NCI-H748 (cell line): ENCODE measurements at regions not wholly inside any gene's neighbourhood (a gene's known extent, or its start where the extent isn't known, plus 50 kb on each side); places are given as distances from the start of the nearest gene placed in this dataset.

Source experiments
- DNase-seq: peaks from one replicate; lab custom pipeline; 2025; ENCODE audit not compliant: unreplicated experiment; lab: John Stamatoyannopoulos, UW

DNA sequence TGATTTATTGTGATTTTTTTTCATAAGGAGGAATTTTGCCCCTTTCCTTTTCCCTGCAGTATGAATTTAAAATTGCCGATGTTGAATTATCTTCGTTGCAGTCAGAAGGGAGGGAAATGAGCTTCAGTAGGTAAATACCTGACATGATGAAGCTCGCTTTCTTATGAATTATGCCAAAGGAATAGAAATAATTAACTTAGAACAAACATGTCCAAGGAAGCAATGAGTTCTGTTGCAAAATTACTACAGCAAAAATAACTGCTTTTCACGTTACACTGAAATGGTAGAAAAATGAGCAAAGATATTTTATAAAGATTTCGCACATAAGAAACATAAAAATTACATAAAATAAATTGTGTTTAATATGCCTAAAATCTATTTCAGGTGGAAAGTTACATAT, 91.1 kb upstream of the ZNF804A start:
- DNase-seq = no peak

DNA sequence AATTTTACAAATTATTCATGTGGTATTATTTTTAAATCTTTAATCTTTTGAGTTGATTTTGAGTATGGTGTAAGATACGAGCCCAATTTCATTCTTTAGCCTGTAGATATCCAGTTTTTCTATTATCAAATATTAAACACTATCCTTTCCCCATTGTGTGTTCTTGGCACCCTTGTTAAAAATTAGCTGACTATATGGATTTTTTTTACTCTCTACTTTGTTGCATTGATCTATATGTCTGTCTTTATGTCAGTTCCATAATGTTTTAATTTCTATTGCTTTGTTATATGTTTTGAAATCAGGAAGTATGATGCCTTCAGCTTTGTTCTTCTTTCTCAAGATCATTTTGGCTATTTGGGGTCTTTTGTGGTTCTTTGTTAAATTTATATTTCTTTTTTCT, 80.9 kb upstream of the ZNF804A start:
- no peak for DNase-seq

DNA sequence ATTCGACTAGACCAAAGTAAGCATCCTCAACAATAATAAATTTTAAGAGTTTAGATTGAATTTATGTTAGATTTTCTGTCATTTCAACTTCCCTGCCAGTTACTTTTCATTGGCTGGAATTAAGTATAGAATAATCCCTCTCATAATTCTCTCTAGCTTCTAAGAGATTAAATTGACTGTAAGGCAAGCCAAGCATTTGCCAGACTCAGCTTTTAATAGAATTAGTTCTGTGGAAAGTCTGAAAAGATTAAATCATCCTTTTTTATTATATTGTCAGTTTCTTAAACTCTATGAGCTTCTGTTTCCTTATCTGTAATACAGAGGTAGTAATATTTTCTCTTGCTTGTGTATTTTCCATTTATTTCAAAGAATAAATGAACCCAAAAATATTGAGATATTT, 77.9 kb upstream of the ZNF804A start:
- no peak for DNase-seq

- no peak for DNase-seq
Measured at GRCh38 chr2:184523732-184524131, 74.6 kb upstream of the ZNF804A start.

DNA sequence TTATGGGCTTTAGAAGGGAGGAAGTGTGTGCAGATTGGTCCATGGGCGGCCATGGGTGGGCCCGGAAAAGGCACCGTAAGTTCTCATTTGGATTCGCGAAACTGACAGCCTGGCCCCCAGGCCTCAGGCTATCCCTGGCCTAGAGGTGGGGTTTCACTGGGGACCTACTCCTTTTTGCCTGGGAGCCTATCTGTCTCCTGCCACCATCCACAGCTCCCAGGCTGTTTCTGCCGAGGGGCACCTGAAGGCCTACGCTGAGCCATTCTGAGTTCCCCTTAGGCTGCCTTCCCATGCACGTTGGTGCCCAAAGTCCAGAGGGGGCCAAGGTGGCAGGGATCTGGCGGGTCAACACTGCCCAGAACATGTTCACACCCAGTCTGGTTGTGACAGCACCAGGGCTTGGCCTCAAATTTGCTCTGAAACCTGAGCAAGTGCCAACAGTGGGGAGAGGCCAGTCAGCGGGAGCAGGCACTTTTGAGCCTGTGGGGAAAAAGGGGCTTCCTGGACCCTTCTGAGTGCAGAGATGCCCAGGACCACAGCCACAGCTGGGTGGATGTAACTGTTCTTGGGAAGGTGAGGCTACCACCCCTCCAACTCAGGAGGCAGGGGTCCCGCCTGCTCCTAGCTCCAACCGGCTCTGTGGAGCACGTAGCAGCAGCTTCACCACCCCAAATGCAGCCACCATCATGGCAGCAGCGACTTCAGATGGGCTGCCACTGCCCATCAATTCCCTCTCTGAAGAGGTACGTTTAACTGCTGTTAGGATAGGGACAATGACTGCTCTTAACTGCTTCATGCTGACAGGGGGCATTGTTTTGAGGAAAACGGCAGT, 73.6 kb upstream of the ZNF804A start:
- DNase-seq = no peak

DNA sequence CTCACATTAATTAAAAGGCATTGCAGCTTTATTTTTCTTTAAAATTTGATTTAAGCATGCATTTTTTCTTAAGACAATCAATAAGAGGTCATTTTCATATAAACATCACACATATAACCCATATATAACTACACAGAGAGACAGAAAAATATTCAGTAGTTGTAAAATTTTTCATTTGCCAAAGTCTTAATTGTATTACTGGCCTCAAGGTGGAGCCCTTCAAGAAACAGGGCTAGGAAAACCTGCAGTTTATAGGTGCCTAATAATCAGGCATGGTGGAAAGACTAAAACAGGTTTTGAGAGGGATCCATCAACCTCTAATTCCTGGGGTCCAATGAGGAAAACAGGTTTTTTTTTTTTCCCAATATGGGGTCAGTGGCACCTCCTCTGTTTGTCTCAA, 71.3 kb upstream of the ZNF804A start:
- no peak for DNase-seq

GRCh38 chr2:184528119-184528518, 70.2 kb upstream of the ZNF804A start:
- no peak for DNase-seq

GRCh38 chr2:184530239-184530638, 68.1 kb upstream of the ZNF804A start:
- DNase-seq = no peak

- DNase-seq = no peak
Measured at GRCh38 chr2:184530959-184531358, 67.4 kb upstream of the ZNF804A start.

GRCh38 chr2:184532551-184532950, 65.8 kb upstream of the ZNF804A start:
- no peak for DNase-seq

- DNase-seq = no peak
Measured at GRCh38 chr2:184534986-184535385, 63.3 kb upstream of the ZNF804A start.

DNA sequence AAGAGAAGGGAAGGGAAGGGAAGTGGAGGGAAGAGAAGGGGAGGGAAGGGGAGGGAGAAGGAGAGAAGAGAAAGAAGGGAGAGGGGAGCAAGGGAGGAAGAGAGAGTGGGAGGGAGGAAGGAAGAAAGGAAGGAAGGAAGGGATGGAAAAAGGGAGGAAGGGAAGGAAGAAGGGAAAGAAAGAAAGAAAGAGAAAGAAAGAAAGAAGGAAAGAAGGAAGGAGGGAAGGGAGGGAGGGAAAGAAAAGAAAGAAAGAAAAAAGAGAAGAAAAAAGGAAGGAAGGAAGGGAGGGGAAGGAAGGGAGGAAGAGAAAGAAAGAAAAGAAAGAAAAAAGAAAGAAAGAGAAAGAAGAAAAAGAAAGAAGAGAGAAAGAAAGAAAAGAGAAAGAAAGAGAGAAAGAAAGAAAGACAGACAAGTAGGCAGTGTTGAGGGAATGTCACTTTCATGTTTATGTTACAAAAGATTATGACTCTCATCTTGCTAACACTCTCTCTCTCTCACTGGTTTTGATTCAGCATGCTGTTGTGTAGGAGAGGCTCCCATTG, 58.0 kb upstream of the ZNF804A start:
- no peak for DNase-seq

DNA sequence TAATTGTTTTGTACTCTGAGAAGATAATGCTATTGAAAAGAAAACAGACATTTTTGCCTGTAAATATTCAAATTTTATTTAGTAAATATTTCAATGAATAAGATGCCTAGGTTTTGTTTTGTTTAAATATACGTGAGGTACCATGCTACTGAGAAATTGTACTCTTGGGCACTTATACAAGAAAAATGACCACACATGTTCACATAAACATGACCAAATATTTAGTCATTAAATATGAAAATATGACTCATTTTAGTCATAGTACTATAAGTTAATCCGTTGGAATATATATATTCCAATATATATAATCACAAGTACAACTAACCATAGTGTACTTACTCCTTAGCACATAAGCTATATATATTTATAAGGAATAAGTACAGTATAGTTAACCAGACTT, 56.7 kb upstream of the ZNF804A start:
- no peak for DNase-seq

DNA sequence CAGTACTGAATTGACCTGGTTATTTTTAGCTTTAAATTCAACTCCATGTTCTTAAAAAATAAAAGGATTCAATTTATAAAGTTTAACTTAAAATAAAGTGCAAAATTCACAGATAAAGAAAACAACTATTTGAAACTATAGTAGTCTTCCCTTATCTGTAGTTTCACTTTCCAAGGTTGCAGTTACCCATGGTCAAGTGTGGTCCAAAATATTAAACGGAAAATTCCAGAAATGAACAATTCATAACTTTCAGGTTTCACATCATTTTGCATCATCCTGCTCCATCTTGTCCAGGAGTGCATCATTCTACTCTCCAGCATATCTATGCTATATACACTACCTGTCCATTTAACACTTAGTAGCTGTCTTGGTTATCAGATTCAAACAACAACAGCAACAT, 54.5 kb upstream of the ZNF804A start:
- DNase-seq = no peak
